ACHN (cell line): ENCODE measurements at regions not wholly inside any gene's neighbourhood (a gene's known extent, or its start where the extent isn't known, plus 50 kb on each side); places are given as distances from the start of the nearest gene placed in this dataset.
"Not testable (repeated sequence)": the region's sequence is repeated elsewhere in the genome, so short reads cannot be mapped to it uniquely, and the experiment has no call there.

Source experiments
- DNase-seq: peaks from one replicate; pipeline ENCODE4 v3.0.0-alpha.2; 2015
- in situ Hi-C: cut with HindIII; loops from 2 replicates; pipeline ENCODE4 v1.10.0; 2017; ENCODE audit warnings: low sequenced_read_pairs, low pct_ligation_motif_present, low pct_unique_long_range_greater_than_20kb

GRCh38 chr5:78726571-78726970 is 78.0 kb upstream of the LHFPL2 start:
- in situ Hi-C loops, result no loop called here
- DNase-seq, result no peak

GRCh38 chr5:78726003-78726402 is 77.4 kb upstream of the LHFPL2 start:
- DNase-seq, result no peak
- in situ Hi-C loops, result no loop called here

- DNase-seq, result no peak
- in situ Hi-C loops, result no loop called here
Observed at GRCh38 chr5:78724061-78724460, 75.5 kb upstream of the LHFPL2 start.

- in situ Hi-C loops, result no loop called here
- no peak for DNase-seq
Observed at GRCh38 chr5:78720997-78721396, 72.4 kb upstream of the LHFPL2 start.

GRCh38 chr5:78720227-78720985 is 71.8 kb upstream of the LHFPL2 start:
- DNase-seq, result no peak
- in situ Hi-C loops, result no loop called here

- in situ Hi-C loops, result no loop called here
- no peak for DNase-seq
Observed at GRCh38 chr5:78719504-78720219, 71.1 kb upstream of the LHFPL2 start.

- DNase-seq, result no peak
- in situ Hi-C loops, result no loop called here
Observed at GRCh38 chr5:78718824-78719223, 70.3 kb upstream of the LHFPL2 start.

GRCh38 chr5:78717674-78718584 is 69.4 kb upstream of the LHFPL2 start:
- no peak for DNase-seq
- in situ Hi-C loops, result no loop called here

GRCh38 chr5:78716206-78716605 is 67.6 kb upstream of the LHFPL2 start:
- in situ Hi-C loops, result no loop called here
- peak; percentile 81 for DNase-seq

GRCh38 chr5:78715351-78715750 is 66.8 kb upstream of the LHFPL2 start:
- in situ Hi-C loops, result not testable (repeated sequence)

GRCh38 chr5:78711670-78712069 is 63.1 kb upstream of the LHFPL2 start:
- in situ Hi-C loops, DNase-seq: not testable (repeated sequence)

More at GRCh38 chr5:78715351-78715750, 66.8 kb upstream of the LHFPL2 start:
- not testable (repeated sequence) for DNase-seq

GRCh38 chr5:78709729-78710430 is 61.3 kb upstream of the LHFPL2 start:
- DNase-seq, in situ Hi-C loops: not testable (repeated sequence)

- in situ Hi-C loops, result no loop called here
- no peak for DNase-seq
Observed at GRCh38 chr5:78706825-78707224, 58.3 kb upstream of the LHFPL2 start.

GRCh38 chr5:78706381-78706780 is 57.8 kb upstream of the LHFPL2 start:
- in situ Hi-C loops, result no loop called here
- no peak for DNase-seq

GRCh38 chr5:78705826-78706225 is 57.3 kb upstream of the LHFPL2 start:
- no peak for DNase-seq
- in situ Hi-C loops, result no loop called here

GRCh38 chr5:78701795-78702410 is 53.3 kb upstream of the LHFPL2 start:
- in situ Hi-C loops, result no loop called here
- DNase-seq, result no peak

- peak; percentile 64 for DNase-seq
- in situ Hi-C loops, result no loop called here
Observed at GRCh38 chr5:78699552-78700153, 51.1 kb upstream of the LHFPL2 start.
